ENCODE measurements at regions not wholly inside any gene's neighbourhood (a gene's known extent, or its start where the extent isn't known, plus 50 kb on each side); places are given as distances from the start of the nearest gene placed in this dataset.
"Not testable (repeated sequence)": the region's sequence is repeated elsewhere in the genome, so short reads cannot be mapped to it uniquely, and the experiment has no call there.

DNA sequence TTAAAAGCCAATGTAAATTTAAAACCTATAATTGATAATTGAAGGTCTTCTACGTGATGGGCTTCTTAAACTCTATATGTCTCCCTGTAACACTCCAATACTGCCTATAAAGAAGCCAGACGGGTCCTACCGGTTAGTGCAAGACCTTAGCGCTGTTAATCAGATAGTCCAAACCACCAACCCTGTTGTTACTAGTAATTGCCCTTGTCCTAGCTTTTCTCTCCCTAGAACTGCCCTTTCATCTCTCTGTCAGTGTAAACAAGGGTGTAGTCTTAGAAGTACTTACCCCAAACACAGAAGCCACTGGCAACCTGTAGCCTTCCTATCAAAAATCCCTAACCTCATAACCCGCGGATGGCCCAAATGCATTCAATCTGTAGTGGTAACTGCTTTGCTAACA, 243.0 kb upstream of the DIO3 start:
- Histone ChIP-seq H3K4me3 (ENCODE audit: low read depth, low read length) (no peak overlapping the region), H3K36me3 (ENCODE audit: control insufficient read depth, insufficient read depth, low read length) (no peaks in the 10 kb centered on the region), H3K27me3 (ENCODE audit: control insufficient read depth, insufficient read depth, low read length) (no peaks in the 10 kb centered on the region)
- TF ChIP-seq, protein P1, sequence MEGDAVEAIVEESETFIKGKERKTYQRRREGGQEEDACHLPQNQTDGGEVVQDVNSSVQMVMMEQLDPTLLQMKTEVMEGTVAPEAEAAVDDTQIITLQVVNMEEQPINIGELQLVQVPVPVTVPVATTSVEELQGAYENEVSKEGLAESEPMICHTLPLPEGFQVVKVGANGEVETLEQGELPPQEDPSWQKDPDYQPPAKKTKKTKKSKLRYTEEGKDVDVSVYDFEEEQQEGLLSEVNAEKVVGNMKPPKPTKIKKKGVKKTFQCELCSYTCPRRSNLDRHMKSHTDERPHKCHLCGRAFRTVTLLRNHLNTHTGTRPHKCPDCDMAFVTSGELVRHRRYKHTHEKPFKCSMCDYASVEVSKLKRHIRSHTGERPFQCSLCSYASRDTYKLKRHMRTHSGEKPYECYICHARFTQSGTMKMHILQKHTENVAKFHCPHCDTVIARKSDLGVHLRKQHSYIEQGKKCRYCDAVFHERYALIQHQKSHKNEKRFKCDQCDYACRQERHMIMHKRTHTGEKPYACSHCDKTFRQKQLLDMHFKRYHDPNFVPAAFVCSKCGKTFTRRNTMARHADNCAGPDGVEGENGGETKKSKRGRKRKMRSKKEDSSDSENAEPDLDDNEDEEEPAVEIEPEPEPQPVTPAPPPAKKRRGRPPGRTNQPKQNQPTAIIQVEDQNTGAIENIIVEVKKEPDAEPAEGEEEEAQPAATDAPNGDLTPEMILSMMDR (IDR thresholded peaks at IDR 0.05; ENCODE audit: insufficient read depth, low read length, poor library complexity, severe bottlenecking), result no peak
- no peak for DNase-seq (ENCODE audit: low read depth)

DNA sequence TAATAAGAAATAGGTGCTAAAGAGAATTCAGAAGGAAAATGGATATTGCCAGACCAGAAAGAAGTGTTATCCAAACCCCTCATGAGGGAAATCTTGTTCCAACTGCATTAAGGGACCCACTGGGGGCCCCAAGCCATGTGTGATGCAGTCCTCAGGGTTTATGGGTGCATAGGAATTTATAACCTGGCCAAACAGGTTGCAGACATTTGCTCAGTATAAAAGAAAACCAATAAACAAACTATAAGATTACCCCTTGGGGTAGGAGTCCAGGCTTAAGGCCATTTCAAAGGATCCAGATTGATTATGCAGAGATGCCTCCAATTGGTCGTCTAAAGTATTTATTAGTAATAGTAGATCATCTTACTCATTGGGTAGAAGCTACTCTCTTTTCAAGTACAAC, 240.9 kb upstream of the DIO3 start:
- TF ChIP-seq, protein P1 (IDR thresholded peaks at IDR 0.05; ENCODE audit: insufficient read depth, low read length, poor library complexity, severe bottlenecking), result no peak
- H3K4me3 ChIP-seq (ENCODE audit: low read depth, low read length), result no peak overlapping the region
- H3K27me3 ChIP-seq (ENCODE audit: control insufficient read depth, insufficient read depth, low read length), result no peaks in the 10 kb centered on the region
- DNase-seq (ENCODE audit: low read depth), result no peak
- no peaks in the 10 kb centered on the region for H3K36me3 ChIP-seq (ENCODE audit: control insufficient read depth, insufficient read depth, low read length)

DNA sequence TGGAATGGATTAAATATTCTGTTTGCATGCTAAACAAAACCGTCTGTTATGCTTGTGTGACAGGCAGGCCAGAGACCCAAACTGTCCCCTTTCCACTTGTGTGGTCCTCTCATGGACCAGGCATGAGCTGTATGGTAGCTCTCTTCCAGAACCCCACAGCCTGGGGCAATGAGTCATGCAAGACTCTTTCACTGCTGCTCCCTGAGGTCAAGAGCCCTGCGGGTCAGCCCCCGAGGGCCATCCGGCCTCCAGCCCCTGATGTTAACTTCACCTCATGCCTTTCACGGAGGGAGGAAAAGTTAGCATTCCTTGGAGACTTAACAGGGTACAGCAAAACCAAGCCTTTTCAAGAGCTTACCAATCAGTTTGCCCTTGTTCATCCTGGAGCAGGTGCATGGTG, 239.1 kb upstream of the DIO3 start:
- no peak for DNase-seq (ENCODE audit: low read depth)
- H3K36me3 ChIP-seq (ENCODE audit: control insufficient read depth, insufficient read depth, low read length), result no peaks in the 10 kb centered on the region
- TF ChIP-seq, protein P1 (IDR thresholded peaks at IDR 0.05; ENCODE audit: insufficient read depth, low read length, poor library complexity, severe bottlenecking), result no peak
- no peaks in the 10 kb centered on the region for H3K27me3 ChIP-seq (ENCODE audit: control insufficient read depth, insufficient read depth, low read length)
- no peak overlapping the region for H3K4me3 ChIP-seq (ENCODE audit: low read depth, low read length)

DNA sequence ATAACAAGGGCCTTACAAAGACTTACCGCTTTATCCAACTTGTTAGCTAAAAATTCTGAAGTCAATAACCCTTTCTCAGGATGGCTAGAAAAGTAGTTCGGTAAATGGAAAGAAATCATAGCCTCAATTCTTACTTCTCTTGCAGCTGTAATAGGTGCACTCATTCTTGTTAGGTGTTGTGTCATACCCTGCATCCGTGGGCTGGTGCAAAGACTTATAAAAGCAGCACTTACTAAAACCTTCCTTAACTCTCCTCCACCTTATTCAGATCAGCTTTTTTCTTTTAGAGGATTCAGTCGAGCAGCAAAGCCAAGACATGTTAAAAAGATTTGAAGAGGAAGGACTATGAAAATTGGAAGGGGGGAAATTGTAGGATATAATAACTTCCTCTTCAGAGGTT, 238.2 kb upstream of the DIO3 start:
- H3K4me3 ChIP-seq (ENCODE audit: low read depth, low read length), result no peak overlapping the region
- no peaks in the 10 kb centered on the region for H3K27me3 ChIP-seq (ENCODE audit: control insufficient read depth, insufficient read depth, low read length)
- TF ChIP-seq, protein P1 (IDR thresholded peaks at IDR 0.05; ENCODE audit: insufficient read depth, low read length, poor library complexity, severe bottlenecking), result no peak
- DNase-seq (ENCODE audit: low read depth), result no peak
- H3K36me3 ChIP-seq (ENCODE audit: control insufficient read depth, insufficient read depth, low read length), result no peaks in the 10 kb centered on the region

DNA sequence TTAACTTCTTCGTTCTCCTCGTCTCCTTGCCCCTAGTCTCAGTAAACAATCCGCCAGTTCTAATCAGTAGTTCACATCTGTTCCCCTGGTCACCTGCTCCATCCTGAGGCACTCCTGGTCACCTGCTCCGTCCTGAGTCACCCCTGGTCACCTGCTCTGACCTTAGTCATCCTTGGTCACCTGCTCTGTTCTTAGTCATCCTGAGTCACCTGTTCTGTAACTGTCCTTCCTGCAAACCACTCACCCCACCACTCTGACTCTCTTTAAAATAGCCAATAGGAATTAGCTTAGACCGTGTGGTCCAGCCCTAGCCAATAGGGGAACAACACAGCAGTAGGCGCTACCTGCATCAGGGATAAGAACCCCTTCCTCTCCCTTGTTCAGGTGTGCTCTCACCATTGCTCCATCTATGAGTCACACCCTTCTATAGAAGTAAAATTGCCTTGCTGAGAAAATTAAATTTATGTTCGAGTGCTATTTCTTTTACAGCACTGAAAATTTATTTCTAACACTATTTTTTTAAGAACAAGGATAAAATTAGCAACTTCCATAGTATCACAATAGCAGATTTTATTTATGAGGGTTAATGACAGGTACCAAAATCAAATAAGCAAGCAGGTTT, 237.6 kb upstream of the DIO3 start:
- H3K27me3 ChIP-seq (ENCODE audit: control insufficient read depth, insufficient read depth, low read length); H3K4me3 ChIP-seq (ENCODE audit: low read depth, low read length); DNase-seq (ENCODE audit: low read depth); H3K36me3 ChIP-seq (ENCODE audit: control insufficient read depth, insufficient read depth, low read length): not testable (repeated sequence)

DNA sequence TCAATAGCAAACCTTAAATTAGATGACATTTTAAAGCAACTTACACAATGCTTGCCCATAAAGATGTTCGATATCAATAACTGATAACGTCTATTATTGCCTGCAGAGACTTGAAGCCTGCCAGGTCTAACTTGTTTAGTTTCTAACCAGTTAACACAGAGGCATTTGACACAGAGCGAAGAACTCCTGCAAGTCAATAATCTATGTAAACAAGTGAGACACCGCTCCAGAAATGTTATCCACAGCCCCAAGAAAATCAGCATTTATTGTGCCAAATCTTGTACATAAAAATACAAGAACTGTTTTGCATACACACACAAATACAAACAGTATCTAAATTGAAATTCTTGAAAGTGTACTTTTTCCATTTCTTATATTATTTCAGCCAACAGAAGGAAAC, 236.0 kb upstream of the DIO3 start:
- Histone ChIP-seq H3K27me3 (ENCODE audit: control insufficient read depth, insufficient read depth, low read length) (no peaks in the 10 kb centered on the region), H3K36me3 (ENCODE audit: control insufficient read depth, insufficient read depth, low read length) (no peaks in the 10 kb centered on the region), H3K4me3 (ENCODE audit: low read depth, low read length) (no peak overlapping the region)
- TF ChIP-seq, protein P1 (IDR thresholded peaks at IDR 0.05; ENCODE audit: insufficient read depth, low read length, poor library complexity, severe bottlenecking), result no peak
- no peak for DNase-seq (ENCODE audit: low read depth)

Measured in kidney epithelial cell (primary cell).